ENCODE measurements at regions not wholly inside any gene's neighbourhood (a gene's known extent, or its start where the extent isn't known, plus 50 kb on each side); places are given as distances from the start of the nearest gene placed in this dataset.
"Not testable (repeated sequence)": the region's sequence is repeated elsewhere in the genome, so short reads cannot be mapped to it uniquely, and the experiment has no call there.

GRCh38 chr21:17231771-17232170 lies 281.1 kb upstream of the CXADR start:
- Mint-ChIP-seq H3K36me3 (ENCODE audit: low read depth) (no peaks in the 10 kb centered on the region), H3K27ac (no peak overlapping the region), H3K4me1 (no peaks in the 10 kb centered on the region), H3K4me3 (no peak overlapping the region), H3K27me3 (no peaks in the 10 kb centered on the region)
- no peaks in the 10 kb centered on the region for H3K9me3 ChIP-seq (ENCODE audit: control insufficient read depth, low read length, poor library complexity, severe bottlenecking)
- DNase-seq: no peak
- no peak for ATAC-seq

GRCh38 chr21:17238468-17238867 lies 274.4 kb upstream of the CXADR start:
- ATAC-seq (no peak), DNase-seq (no peak)
- Mint-ChIP-seq H3K4me1 (no peaks in the 10 kb centered on the region), H3K27me3 (no peaks in the 10 kb centered on the region), H3K4me3 (no peak overlapping the region), H3K27ac (no peak overlapping the region), H3K36me3 (ENCODE audit: low read depth) (no peaks in the 10 kb centered on the region)
- no peaks in the 10 kb centered on the region for H3K9me3 ChIP-seq (ENCODE audit: control insufficient read depth, low read length, poor library complexity, severe bottlenecking)

GRCh38 chr21:17250778-17251241 lies 262.0 kb upstream of the CXADR start:
- no peak for ATAC-seq
- Mint-ChIP-seq H3K36me3 (ENCODE audit: low read depth) (no peaks in the 10 kb centered on the region), H3K27me3 (no peaks in the 10 kb centered on the region), H3K4me3 (no peak overlapping the region), H3K27ac (no peak overlapping the region), H3K4me1 (no peaks in the 10 kb centered on the region)
- no peaks in the 10 kb centered on the region for H3K9me3 ChIP-seq (ENCODE audit: control insufficient read depth, low read length, poor library complexity, severe bottlenecking)
- no peak for DNase-seq

GRCh38 chr21:17257784-17258183 lies 255.1 kb upstream of the CXADR start:
- H3K36me3 Mint-ChIP-seq (ENCODE audit: low read depth): no peaks in the 10 kb centered on the region
- DNase-seq: no peak
- H3K4me1 Mint-ChIP-seq: no peaks in the 10 kb centered on the region
- no peak for ATAC-seq
- H3K9me3 ChIP-seq (ENCODE audit: control insufficient read depth, low read length, poor library complexity, severe bottlenecking): no peaks in the 10 kb centered on the region
- no peaks in the 10 kb centered on the region for H3K27me3 Mint-ChIP-seq
- H3K27ac Mint-ChIP-seq: no peak overlapping the region
- no peak overlapping the region for H3K4me3 Mint-ChIP-seq

- Mint-ChIP-seq H3K4me1 (no peaks in the 10 kb centered on the region), H3K27me3 (no peaks in the 10 kb centered on the region)
Observed at GRCh38 chr21:17264182-17264581, 248.7 kb upstream of the CXADR start.

GRCh38 chr21:17269760-17270159 lies 243.1 kb upstream of the CXADR start:
- no peak overlapping the region for H3K4me3 Mint-ChIP-seq
- no peak for ATAC-seq
- no peaks in the 10 kb centered on the region for H3K36me3 Mint-ChIP-seq (ENCODE audit: low read depth)
- H3K9me3 ChIP-seq (ENCODE audit: control insufficient read depth, low read length, poor library complexity, severe bottlenecking): no peaks in the 10 kb centered on the region
- DNase-seq: no peak
- H3K27ac Mint-ChIP-seq: no peak overlapping the region
- no peaks in the 10 kb centered on the region for H3K4me1 Mint-ChIP-seq
- no peaks in the 10 kb centered on the region for H3K27me3 Mint-ChIP-seq

More at GRCh38 chr21:17264182-17264581, 248.7 kb upstream of the CXADR start:
- no peak for DNase-seq
- no peaks in the 10 kb centered on the region for H3K9me3 ChIP-seq (ENCODE audit: control insufficient read depth, low read length, poor library complexity, severe bottlenecking)
- no peak overlapping the region for H3K4me3 Mint-ChIP-seq
- H3K27ac Mint-ChIP-seq: no peak overlapping the region
- no peaks in the 10 kb centered on the region for H3K36me3 Mint-ChIP-seq (ENCODE audit: low read depth)
- ATAC-seq: no peak

GRCh38 chr21:17270229-17270628 lies 242.6 kb upstream of the CXADR start:
- no peak for ATAC-seq
- H3K9me3 ChIP-seq (ENCODE audit: control insufficient read depth, low read length, poor library complexity, severe bottlenecking): no peaks in the 10 kb centered on the region

GRCh38 chr21:17279663-17280062 lies 233.2 kb upstream of the CXADR start:
- H3K36me3 Mint-ChIP-seq (ENCODE audit: low read depth): no peaks in the 10 kb centered on the region
- no peak for ATAC-seq
- no peak overlapping the region for H3K4me3 Mint-ChIP-seq
- no peak for DNase-seq
- H3K9me3 ChIP-seq (ENCODE audit: control insufficient read depth, low read length, poor library complexity, severe bottlenecking): no peaks in the 10 kb centered on the region
- no peaks in the 10 kb centered on the region for H3K27me3 Mint-ChIP-seq
- no peaks in the 10 kb centered on the region for H3K4me1 Mint-ChIP-seq
- H3K27ac Mint-ChIP-seq: no peak overlapping the region

More at GRCh38 chr21:17270229-17270628, 242.6 kb upstream of the CXADR start:
- Mint-ChIP-seq H3K4me3 (no peak overlapping the region), H3K4me1 (no peaks in the 10 kb centered on the region), H3K27ac (no peak overlapping the region), H3K36me3 (ENCODE audit: low read depth) (no peaks in the 10 kb centered on the region), H3K27me3 (no peaks in the 10 kb centered on the region)
- no peak for DNase-seq

GRCh38 chr21:17293016-17293562 lies 219.8 kb upstream of the CXADR start:
- DNase-seq; ATAC-seq; H3K36me3 Mint-ChIP-seq (ENCODE audit: low read depth); H3K9me3 ChIP-seq (ENCODE audit: control insufficient read depth, low read length, poor library complexity, severe bottlenecking); H3K27me3 Mint-ChIP-seq; H3K4me3 Mint-ChIP-seq; H3K27ac Mint-ChIP-seq; H3K4me1 Mint-ChIP-seq: not testable (repeated sequence)

- Mint-ChIP-seq H3K36me3 (ENCODE audit: low read depth) (no peaks in the 10 kb centered on the region), H3K4me1 (no peaks in the 10 kb centered on the region), H3K27ac (no peak overlapping the region), H3K27me3 (no peaks in the 10 kb centered on the region), H3K4me3 (no peak overlapping the region)
- no peaks in the 10 kb centered on the region for H3K9me3 ChIP-seq (ENCODE audit: control insufficient read depth, low read length, poor library complexity, severe bottlenecking)
- ATAC-seq (no peak), DNase-seq (no peak)
Observed at GRCh38 chr21:17295997-17296396, 216.8 kb upstream of the CXADR start.

- not testable (repeated sequence) for H3K27me3 Mint-ChIP-seq; H3K36me3 Mint-ChIP-seq (ENCODE audit: low read depth); DNase-seq; H3K9me3 ChIP-seq (ENCODE audit: control insufficient read depth, low read length, poor library complexity, severe bottlenecking); ATAC-seq; H3K27ac Mint-ChIP-seq; H3K4me1 Mint-ChIP-seq; H3K4me3 Mint-ChIP-seq
Observed at GRCh38 chr21:17299576-17299975, 213.3 kb upstream of the CXADR start.

- not testable (repeated sequence) for H3K36me3 Mint-ChIP-seq (ENCODE audit: low read depth); H3K4me1 Mint-ChIP-seq; H3K9me3 ChIP-seq (ENCODE audit: control insufficient read depth, low read length, poor library complexity, severe bottlenecking); DNase-seq; H3K27ac Mint-ChIP-seq; H3K27me3 Mint-ChIP-seq; H3K4me3 Mint-ChIP-seq; ATAC-seq
Observed at GRCh38 chr21:17327715-17328114, 185.1 kb upstream of the CXADR start.

- H3K4me3 Mint-ChIP-seq: no peak overlapping the region
- no peak for ATAC-seq
- no peaks in the 10 kb centered on the region for H3K27me3 Mint-ChIP-seq
- H3K4me1 Mint-ChIP-seq: no peaks in the 10 kb centered on the region
- DNase-seq: no peak
- no peak overlapping the region for H3K27ac Mint-ChIP-seq
- no peaks in the 10 kb centered on the region for H3K36me3 Mint-ChIP-seq (ENCODE audit: low read depth)
- no peaks in the 10 kb centered on the region for H3K9me3 ChIP-seq (ENCODE audit: control insufficient read depth, low read length, poor library complexity, severe bottlenecking)
Observed at GRCh38 chr21:17334484-17334883, 178.4 kb upstream of the CXADR start.

GRCh38 chr21:17340081-17340480 lies 172.8 kb upstream of the CXADR start:
- H3K4me1 Mint-ChIP-seq: no peaks in the 10 kb centered on the region

More at GRCh38 chr21:17340081-17340480, 172.8 kb upstream of the CXADR start:
- ATAC-seq (no peak), DNase-seq (no peak)
- H3K27me3 Mint-ChIP-seq: no peaks in the 10 kb centered on the region
- H3K27ac Mint-ChIP-seq: no peak overlapping the region
- no peaks in the 10 kb centered on the region for H3K9me3 ChIP-seq (ENCODE audit: control insufficient read depth, low read length, poor library complexity, severe bottlenecking)
- H3K36me3 Mint-ChIP-seq (ENCODE audit: low read depth): no peaks in the 10 kb centered on the region
- H3K4me3 Mint-ChIP-seq: no peak overlapping the region

All from T-helper 17 cell (primary cell).